ENCODE measurements at regions not wholly inside any gene's neighbourhood (a gene's known extent, or its start where the extent isn't known, plus 50 kb on each side); places are given as distances from the start of the nearest gene placed in this dataset.
"Not testable (repeated sequence)": the region's sequence is repeated elsewhere in the genome, so short reads cannot be mapped to it uniquely, and the experiment has no call there.

GRCh38 chr1:168490306-168490705, 53.5 kb downstream of the XCL2 start:
- H3K4me3 ChIP-seq (ENCODE audit: low read length) = no peak overlapping the region
- TF ChIP-seq CTCF (conservative IDR thresholded peaks at IDR 0.05; ENCODE audit: low read depth, low read length) = no peak
- no peak for DNase-seq (ENCODE audit: low read depth)

DNA sequence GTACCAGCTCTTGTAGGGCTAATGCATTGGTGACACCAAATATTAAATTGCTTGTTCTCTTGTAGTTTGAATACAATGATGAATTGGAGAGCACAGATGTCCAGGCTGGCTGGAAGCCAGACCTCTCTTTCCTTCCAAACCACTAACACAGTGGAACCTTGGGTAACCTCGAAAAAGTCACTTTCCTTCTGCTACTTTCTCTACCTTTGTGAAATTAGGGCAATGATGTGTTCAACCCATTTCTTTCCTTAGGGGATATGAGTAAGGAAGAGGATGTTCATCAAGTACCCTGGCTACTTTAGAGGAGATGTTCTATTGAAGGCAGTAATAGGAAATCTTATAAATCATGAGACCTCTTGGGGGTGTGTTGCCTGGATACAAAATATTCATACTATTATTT, 55.7 kb downstream of the XCL2 start:
- TF ChIP-seq CTCF (conservative IDR thresholded peaks at IDR 0.05; ENCODE audit: low read depth, low read length) = no peak
- no peak for DNase-seq (ENCODE audit: low read depth)

DNA sequence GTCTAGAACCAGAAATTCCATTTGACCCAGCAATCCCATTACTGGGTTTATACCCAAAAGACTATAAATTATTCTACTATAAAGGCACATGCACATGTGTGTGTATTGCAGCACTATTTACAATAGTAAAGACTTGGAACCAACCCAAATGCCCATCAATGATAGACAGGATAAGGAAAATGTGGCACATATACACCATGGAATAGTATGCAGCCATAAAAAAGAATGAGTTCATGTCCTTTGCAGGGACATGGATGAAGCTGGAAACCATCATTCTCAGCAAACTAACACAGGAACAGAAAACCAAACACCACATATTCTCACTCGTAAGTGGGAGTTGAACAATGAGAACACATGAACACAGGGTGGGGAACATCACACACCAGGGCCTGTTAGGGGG, 57.0 kb downstream of the XCL2 start:
- DNase-seq (ENCODE audit: low read depth) = not testable (repeated sequence)

More for the DNA sequence above, 55.7 kb downstream of the XCL2 start:
- no peak overlapping the region for H3K4me3 ChIP-seq (ENCODE audit: low read length)

GRCh38 chr1:168485048-168485447, 58.7 kb downstream of the XCL2 start:
- no peak overlapping the region for H3K4me3 ChIP-seq (ENCODE audit: low read length)
- no peak for DNase-seq (ENCODE audit: low read depth)
- no peak for TF ChIP-seq CTCF (conservative IDR thresholded peaks at IDR 0.05; ENCODE audit: low read depth, low read length)

More for the DNA sequence above, 57.0 kb downstream of the XCL2 start:
- H3K4me3 ChIP-seq (ENCODE audit: low read length) = not testable (repeated sequence)

GRCh38 chr1:168484083-168484482, 59.7 kb downstream of the XCL2 start:
- H3K4me3 ChIP-seq (ENCODE audit: low read length) = no peak overlapping the region
- no peak for TF ChIP-seq CTCF (conservative IDR thresholded peaks at IDR 0.05; ENCODE audit: low read depth, low read length)
- no peak for DNase-seq (ENCODE audit: low read depth)

DNA sequence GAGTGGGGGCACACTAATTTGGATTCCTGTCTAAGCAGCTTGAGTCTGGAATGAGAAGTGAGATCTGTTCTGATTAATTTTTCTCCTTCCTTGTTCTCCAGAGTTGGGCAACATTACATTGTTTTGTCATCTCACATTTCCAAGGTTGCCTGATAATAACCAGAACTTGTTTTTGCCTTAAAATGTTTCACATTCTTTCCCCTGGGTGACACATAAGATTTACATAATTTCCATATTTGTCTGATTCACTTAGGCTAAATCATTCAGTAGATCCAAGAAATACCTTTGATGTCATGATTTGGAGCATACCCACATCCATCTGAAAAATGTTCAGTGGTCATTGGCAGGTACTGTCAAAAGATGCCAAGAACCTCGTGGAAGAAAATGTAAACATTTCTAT, 60.3 kb downstream of the XCL2 start:
- no peak overlapping the region for H3K4me3 ChIP-seq (ENCODE audit: low read length)
- TF ChIP-seq CTCF (conservative IDR thresholded peaks at IDR 0.05; ENCODE audit: low read depth, low read length) = no peak
- DNase-seq (ENCODE audit: low read depth) = peak; percentile 56

DNA sequence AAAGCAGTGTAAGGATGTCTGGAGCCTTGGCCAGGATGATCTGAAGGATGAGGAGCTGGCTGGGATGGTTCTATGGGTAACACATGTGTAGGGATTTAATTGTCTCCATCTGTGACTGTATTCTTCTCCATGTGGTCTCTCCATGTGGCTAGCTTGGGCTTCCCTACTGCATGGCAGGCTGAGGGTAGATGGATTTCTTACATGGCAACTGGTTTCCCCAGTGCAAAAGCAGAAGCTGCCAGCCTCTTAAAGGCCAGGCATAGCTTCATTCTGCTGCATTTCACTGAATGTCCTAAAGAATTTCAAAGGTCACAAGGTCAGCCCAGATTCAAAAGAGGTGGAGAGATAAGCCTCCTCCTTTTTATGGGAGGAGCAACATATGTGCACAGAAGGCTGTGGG, 61.7 kb downstream of the XCL2 start:
- H3K4me3 ChIP-seq (ENCODE audit: low read length) = no peak overlapping the region
- no peak for DNase-seq (ENCODE audit: low read depth)
- TF ChIP-seq CTCF (conservative IDR thresholded peaks at IDR 0.05; ENCODE audit: low read depth, low read length) = no peak

- H3K4me3 ChIP-seq (ENCODE audit: low read length) = no peak overlapping the region
- no peak for TF ChIP-seq CTCF (conservative IDR thresholded peaks at IDR 0.05; ENCODE audit: low read depth, low read length)
- no peak for DNase-seq (ENCODE audit: low read depth)
Measured at GRCh38 chr1:168481586-168481985, 62.2 kb downstream of the XCL2 start.
